Breast epithelium (tissue), 3 donors: ENCODE measurements at regions not wholly inside any gene's neighbourhood (a gene's known extent, or its start where the extent isn't known, plus 50 kb on each side); places are given as distances from the start of the nearest gene placed in this dataset.
"Not testable (repeated sequence)": the region's sequence is repeated elsewhere in the genome, so short reads cannot be mapped to it uniquely, and the experiment has no call there.

ENCODE experiments used
- POLR2A ChIP-seq: fragments of 450-650 bp; IDR thresholded peaks from one replicate; pipeline ENCODE4 v1.6.1; 2016; ENCODE audit warnings: antibody characterized with exemption, mild to moderate bottlenecking, moderate library complexity
- POLR2AphosphoS5 ChIP-seq, 3 donors: sonication (generic); formaldehyde crosslinking; IDR thresholded peaks; one replicate each; pipeline ENCODE4 v1.6.1; 2017; ENCODE audit warnings: antibody characterized with exemption in 3 of 3
- TF ChIP-seq, protein P1 (sequence below), 3 donors: fragments of 450-650 bp; IDR thresholded peaks; one replicate each; pipeline ENCODE4 v1.5.1; 2016 to 2017; ENCODE audit warnings: antibody characterized with exemption in 3 of 3, mild to moderate bottlenecking in 3 of 3, moderate library complexity in 3 of 3

- not testable (repeated sequence) for TF ChIP-seq POLR2A; POLR2AphosphoS5 (IDR thresholded peaks at IDR 0.05)
- TF ChIP-seq, protein P1, sequence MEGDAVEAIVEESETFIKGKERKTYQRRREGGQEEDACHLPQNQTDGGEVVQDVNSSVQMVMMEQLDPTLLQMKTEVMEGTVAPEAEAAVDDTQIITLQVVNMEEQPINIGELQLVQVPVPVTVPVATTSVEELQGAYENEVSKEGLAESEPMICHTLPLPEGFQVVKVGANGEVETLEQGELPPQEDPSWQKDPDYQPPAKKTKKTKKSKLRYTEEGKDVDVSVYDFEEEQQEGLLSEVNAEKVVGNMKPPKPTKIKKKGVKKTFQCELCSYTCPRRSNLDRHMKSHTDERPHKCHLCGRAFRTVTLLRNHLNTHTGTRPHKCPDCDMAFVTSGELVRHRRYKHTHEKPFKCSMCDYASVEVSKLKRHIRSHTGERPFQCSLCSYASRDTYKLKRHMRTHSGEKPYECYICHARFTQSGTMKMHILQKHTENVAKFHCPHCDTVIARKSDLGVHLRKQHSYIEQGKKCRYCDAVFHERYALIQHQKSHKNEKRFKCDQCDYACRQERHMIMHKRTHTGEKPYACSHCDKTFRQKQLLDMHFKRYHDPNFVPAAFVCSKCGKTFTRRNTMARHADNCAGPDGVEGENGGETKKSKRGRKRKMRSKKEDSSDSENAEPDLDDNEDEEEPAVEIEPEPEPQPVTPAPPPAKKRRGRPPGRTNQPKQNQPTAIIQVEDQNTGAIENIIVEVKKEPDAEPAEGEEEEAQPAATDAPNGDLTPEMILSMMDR (IDR thresholded peaks at IDR 0.05): not testable (repeated sequence)
These were observed 383.4 kb downstream of the HLX start for GRCh38 chr1:221262677-221263076.
